ENCODE measurements at regions not wholly inside any gene's neighbourhood (a gene's known extent, or its start where the extent isn't known, plus 50 kb on each side); places are given as distances from the start of the nearest gene placed in this dataset.
A peak's percentile ranks its signal among the peaks of the same experiment; 100 is the strongest.

GRCh38 chr22:27671413-27671935, 130.1 kb downstream of the MN1 start:
- Histone ChIP-seq H3K9ac (ENCODE audit: low read depth, low read length) (no peak overlapping the region), H3K27me3 (ENCODE audit: control insufficient read depth, insufficient read depth, low read length) (no peaks in the 10 kb centered on the region), H3K4me3 (ENCODE audit: low read depth, low read length) (no peak overlapping the region), H3K27ac (ENCODE audit: low read depth, low read length) (peak overlapping the region; percentile 97), H3K9me3 (ENCODE audit: control insufficient read depth, insufficient read depth, low read length) (0 out of 2 replicates have a peak, but pooled peaks cover 2% of the 10 kb centered on the region), H3K36me3 (ENCODE audit: control insufficient read depth, insufficient read depth, low read length) (0 out of 2 replicates have a peak, but pooled peaks cover 9% of the 10 kb centered on the region), H3K4me1 (ENCODE audit: control insufficient read depth, insufficient read depth, low read length) (peaks cover 21% of the 10 kb centered on the region)

GRCh38 chr22:27672721-27673418, 128.7 kb downstream of the MN1 start:
- Histone ChIP-seq H3K9me3 (ENCODE audit: control insufficient read depth, insufficient read depth, low read length) (no peaks in the 10 kb centered on the region), H3K4me1 (ENCODE audit: control insufficient read depth, insufficient read depth, low read length) (peaks cover 21% of the 10 kb centered on the region), H3K9ac (ENCODE audit: low read depth, low read length) (no peak overlapping the region), H3K36me3 (ENCODE audit: control insufficient read depth, insufficient read depth, low read length) (0 out of 2 replicates have a peak, but pooled peaks cover 14% of the 10 kb centered on the region), H3K4me3 (ENCODE audit: low read depth, low read length) (no peak overlapping the region), H3K27me3 (ENCODE audit: control insufficient read depth, insufficient read depth, low read length) (no peaks in the 10 kb centered on the region), H3K27ac (ENCODE audit: low read depth, low read length) (no peak overlapping the region)

- H3K9ac ChIP-seq (ENCODE audit: low read depth, low read length), result 0 out of 2 replicates have a peak overlapping the region, but pooled peaks have one; percentile 1
Measured at GRCh38 chr22:27673839-27674238, 127.7 kb downstream of the MN1 start.

GRCh38 chr22:27674261-27674923, 127.2 kb downstream of the MN1 start:
- no peaks in the 10 kb centered on the region for H3K9me3 ChIP-seq (ENCODE audit: control insufficient read depth, insufficient read depth, low read length)
- H3K36me3 ChIP-seq (ENCODE audit: control insufficient read depth, insufficient read depth, low read length), result 0 out of 2 replicates have a peak, but pooled peaks cover 14% of the 10 kb centered on the region
- no peaks in the 10 kb centered on the region for H3K27me3 ChIP-seq (ENCODE audit: control insufficient read depth, insufficient read depth, low read length)
- no peak overlapping the region for H3K4me3 ChIP-seq (ENCODE audit: low read depth, low read length)
- H3K4me1 ChIP-seq (ENCODE audit: control insufficient read depth, insufficient read depth, low read length), result peaks cover 25% of the 10 kb centered on the region
- H3K9ac ChIP-seq (ENCODE audit: low read depth, low read length), result no peak overlapping the region
- H3K27ac ChIP-seq (ENCODE audit: low read depth, low read length), result no peak overlapping the region

More at GRCh38 chr22:27673839-27674238, 127.7 kb downstream of the MN1 start:
- Histone ChIP-seq H3K36me3 (ENCODE audit: control insufficient read depth, insufficient read depth, low read length) (0 out of 2 replicates have a peak, but pooled peaks cover 14% of the 10 kb centered on the region), H3K4me1 (ENCODE audit: control insufficient read depth, insufficient read depth, low read length) (peaks cover 21% of the 10 kb centered on the region), H3K4me3 (ENCODE audit: low read depth, low read length) (no peak overlapping the region), H3K27me3 (ENCODE audit: control insufficient read depth, insufficient read depth, low read length) (no peaks in the 10 kb centered on the region), H3K9me3 (ENCODE audit: control insufficient read depth, insufficient read depth, low read length) (no peaks in the 10 kb centered on the region), H3K27ac (ENCODE audit: low read depth, low read length) (no peak overlapping the region)

- no peak overlapping the region for H3K9ac ChIP-seq (ENCODE audit: low read depth, low read length)
- H3K27ac ChIP-seq (ENCODE audit: low read depth, low read length), result no peak overlapping the region
- 0 out of 2 replicates have a peak, but pooled peaks cover 14% of the 10 kb centered on the region for H3K36me3 ChIP-seq (ENCODE audit: control insufficient read depth, insufficient read depth, low read length)
- peaks cover 15% of the 10 kb centered on the region for H3K4me1 ChIP-seq (ENCODE audit: control insufficient read depth, insufficient read depth, low read length)
- H3K27me3 ChIP-seq (ENCODE audit: control insufficient read depth, insufficient read depth, low read length), result no peaks in the 10 kb centered on the region
- H3K4me3 ChIP-seq (ENCODE audit: low read depth, low read length), result no peak overlapping the region
- H3K9me3 ChIP-seq (ENCODE audit: control insufficient read depth, insufficient read depth, low read length), result no peaks in the 10 kb centered on the region
Measured at GRCh38 chr22:27676545-27677213, 124.9 kb downstream of the MN1 start.

- Histone ChIP-seq H3K9ac (ENCODE audit: low read depth, low read length) (no peak overlapping the region), H3K4me3 (ENCODE audit: low read depth, low read length) (no peak overlapping the region), H3K27ac (ENCODE audit: low read depth, low read length) (no peak overlapping the region), H3K27me3 (ENCODE audit: control insufficient read depth, insufficient read depth, low read length) (no peaks in the 10 kb centered on the region), H3K4me1 (ENCODE audit: control insufficient read depth, insufficient read depth, low read length) (peaks cover 15% of the 10 kb centered on the region), H3K36me3 (ENCODE audit: control insufficient read depth, insufficient read depth, low read length) (0 out of 2 replicates have a peak, but pooled peaks cover 14% of the 10 kb centered on the region), H3K9me3 (ENCODE audit: control insufficient read depth, insufficient read depth, low read length) (no peaks in the 10 kb centered on the region)
Measured at GRCh38 chr22:27677905-27678458, 123.6 kb downstream of the MN1 start.

- H3K27me3 ChIP-seq (ENCODE audit: control insufficient read depth, insufficient read depth, low read length), result no peaks in the 10 kb centered on the region
- H3K9ac ChIP-seq (ENCODE audit: low read depth, low read length), result no peak overlapping the region
- H3K9me3 ChIP-seq (ENCODE audit: control insufficient read depth, insufficient read depth, low read length), result no peaks in the 10 kb centered on the region
- H3K4me3 ChIP-seq (ENCODE audit: low read depth, low read length), result no peak overlapping the region
- 0 out of 2 replicates have a peak, but pooled peaks cover 14% of the 10 kb centered on the region for H3K36me3 ChIP-seq (ENCODE audit: control insufficient read depth, insufficient read depth, low read length)
- no peak overlapping the region for H3K27ac ChIP-seq (ENCODE audit: low read depth, low read length)
- peaks cover 15% of the 10 kb centered on the region for H3K4me1 ChIP-seq (ENCODE audit: control insufficient read depth, insufficient read depth, low read length)
Measured at GRCh38 chr22:27679176-27679575, 122.4 kb downstream of the MN1 start.

- Histone ChIP-seq H3K9me3 (ENCODE audit: control insufficient read depth, insufficient read depth, low read length) (no peaks in the 10 kb centered on the region), H3K9ac (ENCODE audit: low read depth, low read length) (no peak overlapping the region), H3K27me3 (ENCODE audit: control insufficient read depth, insufficient read depth, low read length) (no peaks in the 10 kb centered on the region), H3K4me3 (ENCODE audit: low read depth, low read length) (no peak overlapping the region), H3K36me3 (ENCODE audit: control insufficient read depth, insufficient read depth, low read length) (0 out of 2 replicates have a peak, but pooled peaks cover 14% of the 10 kb centered on the region), H3K27ac (ENCODE audit: low read depth, low read length) (no peak overlapping the region), H3K4me1 (ENCODE audit: control insufficient read depth, insufficient read depth, low read length) (peaks cover 15% of the 10 kb centered on the region)
Measured at GRCh38 chr22:27679693-27680488, 121.7 kb downstream of the MN1 start.

GRCh38 chr22:27680636-27681035, 120.9 kb downstream of the MN1 start:
- Histone ChIP-seq H3K27me3 (ENCODE audit: control insufficient read depth, insufficient read depth, low read length) (no peaks in the 10 kb centered on the region), H3K9me3 (ENCODE audit: control insufficient read depth, insufficient read depth, low read length) (no peaks in the 10 kb centered on the region), H3K36me3 (ENCODE audit: control insufficient read depth, insufficient read depth, low read length) (0 out of 2 replicates have a peak, but pooled peaks cover 11% of the 10 kb centered on the region), H3K27ac (ENCODE audit: low read depth, low read length) (no peak overlapping the region), H3K4me1 (ENCODE audit: control insufficient read depth, insufficient read depth, low read length) (peaks cover 15% of the 10 kb centered on the region), H3K9ac (ENCODE audit: low read depth, low read length) (no peak overlapping the region), H3K4me3 (ENCODE audit: low read depth, low read length) (no peak overlapping the region)

GRCh38 chr22:27681037-27681436, 120.5 kb downstream of the MN1 start:
- Histone ChIP-seq H3K27ac (ENCODE audit: low read depth, low read length) (no peak overlapping the region), H3K36me3 (ENCODE audit: control insufficient read depth, insufficient read depth, low read length) (0 out of 2 replicates have a peak, but pooled peaks cover 7% of the 10 kb centered on the region), H3K9ac (ENCODE audit: low read depth, low read length) (no peak overlapping the region), H3K4me1 (ENCODE audit: control insufficient read depth, insufficient read depth, low read length) (peaks cover 15% of the 10 kb centered on the region), H3K4me3 (ENCODE audit: low read depth, low read length) (no peak overlapping the region), H3K27me3 (ENCODE audit: control insufficient read depth, insufficient read depth, low read length) (no peaks in the 10 kb centered on the region), H3K9me3 (ENCODE audit: control insufficient read depth, insufficient read depth, low read length) (no peaks in the 10 kb centered on the region)

All from HUES48 (cell line).